Glomerular endothelial cell (primary cell): ENCODE measurements at regions not wholly inside any gene's neighbourhood (a gene's known extent, or its start where the extent isn't known, plus 50 kb on each side); places are given as distances from the start of the nearest gene placed in this dataset.

Experiments used
- DNase-seq: peaks from one replicate; pipeline ENCODE4 v3.0.0-alpha.2; 2011; ENCODE audit warnings: low read depth, low spot score; ENCODE audit errors: extremely low read depth

DNA sequence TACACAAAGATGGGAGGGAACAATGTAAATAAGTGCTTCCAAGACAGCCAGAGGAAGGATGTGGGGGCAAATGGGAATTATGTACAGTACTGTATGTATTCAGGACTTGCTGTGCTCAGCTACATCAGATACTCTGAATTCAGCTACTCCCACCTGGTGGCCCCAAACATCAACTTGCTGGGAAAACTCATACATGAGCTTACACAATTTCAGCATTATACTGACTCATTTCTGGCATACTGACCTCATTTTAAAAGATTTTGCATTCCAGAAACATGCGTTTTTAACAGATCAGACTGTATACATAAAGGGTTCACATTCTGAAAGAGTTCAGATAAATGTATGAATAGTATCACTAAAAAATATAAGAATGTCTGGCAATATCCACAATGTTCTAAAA lies 59.7 kb downstream of the GPX5 start:
- no peak for DNase-seq

DNA sequence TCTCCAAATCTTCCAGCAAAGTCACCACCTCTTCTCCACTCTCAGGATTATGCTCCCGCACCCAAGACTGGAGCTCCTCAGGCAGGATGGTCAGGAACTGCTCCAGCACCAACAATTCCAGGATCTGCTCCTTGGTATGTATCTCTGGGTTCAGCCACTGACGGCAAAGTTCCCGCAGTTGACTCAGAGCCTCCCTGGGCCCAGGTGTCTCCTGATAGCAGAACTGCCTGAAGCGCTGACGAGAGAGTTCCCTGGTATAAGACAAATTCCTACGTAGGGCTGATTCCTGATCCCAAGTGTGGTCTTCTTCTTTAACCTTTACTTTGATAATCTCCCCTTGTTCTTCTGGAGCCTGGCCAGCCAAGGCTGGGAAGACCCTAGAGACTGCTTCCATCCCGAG lies 60.6 kb downstream of the GPX5 start:
- DNase-seq = no peak

DNA sequence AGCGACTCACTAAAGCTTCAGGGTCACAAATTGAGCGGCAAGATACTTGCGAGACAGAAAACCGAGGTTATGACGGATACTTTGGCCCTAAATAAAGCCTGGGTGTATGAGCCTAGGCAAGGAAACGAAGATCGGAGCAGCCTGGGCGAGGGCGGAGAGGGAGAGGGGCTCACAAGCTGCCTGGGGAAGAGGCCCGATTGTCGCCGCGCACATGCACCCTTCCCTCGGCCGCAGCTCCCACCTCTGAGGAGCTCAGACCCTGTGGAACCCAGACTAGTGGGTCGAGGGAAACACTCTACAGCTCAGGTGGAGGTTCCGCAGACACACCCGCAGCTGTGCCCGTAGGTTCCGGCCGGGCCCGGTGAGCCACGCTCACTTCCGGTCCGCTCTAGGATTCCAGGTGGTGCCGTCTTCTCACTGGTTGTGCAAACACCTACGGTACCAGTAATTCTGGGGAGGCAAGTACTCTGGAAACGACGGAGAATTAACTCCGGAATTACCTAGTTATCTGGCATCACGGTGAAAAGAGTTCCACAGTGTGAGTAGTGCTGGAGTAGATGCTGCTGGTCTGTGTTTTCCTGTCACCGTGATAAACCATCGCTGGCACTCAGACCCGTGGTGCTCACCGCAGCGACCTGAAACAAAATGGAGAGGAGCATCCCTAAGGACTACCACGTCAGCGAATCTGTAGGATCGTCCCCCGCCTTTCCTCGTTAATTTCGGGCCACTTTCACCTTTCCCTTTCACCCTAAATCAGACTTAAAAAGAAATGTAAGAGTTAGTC lies 61.5 kb downstream of the GPX5 start:
- DNase-seq = no peak

DNA sequence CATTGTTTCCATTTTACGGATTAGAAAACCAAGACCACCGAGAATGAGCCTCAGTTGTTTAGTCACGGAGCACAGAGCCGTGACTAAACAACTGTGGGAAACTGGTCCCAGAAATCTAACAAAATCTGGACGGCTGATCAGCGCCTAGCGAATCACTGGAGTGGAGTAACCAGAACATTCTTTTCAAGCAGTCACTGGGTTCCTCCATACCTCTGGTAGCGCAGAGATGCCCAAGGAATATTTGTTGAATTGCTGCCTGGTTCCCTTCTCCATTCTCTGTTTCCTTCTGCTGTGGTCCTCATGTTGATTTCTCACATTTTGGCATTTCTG lies 62.0 kb downstream of the GPX5 start:
- DNase-seq = no peak

DNA sequence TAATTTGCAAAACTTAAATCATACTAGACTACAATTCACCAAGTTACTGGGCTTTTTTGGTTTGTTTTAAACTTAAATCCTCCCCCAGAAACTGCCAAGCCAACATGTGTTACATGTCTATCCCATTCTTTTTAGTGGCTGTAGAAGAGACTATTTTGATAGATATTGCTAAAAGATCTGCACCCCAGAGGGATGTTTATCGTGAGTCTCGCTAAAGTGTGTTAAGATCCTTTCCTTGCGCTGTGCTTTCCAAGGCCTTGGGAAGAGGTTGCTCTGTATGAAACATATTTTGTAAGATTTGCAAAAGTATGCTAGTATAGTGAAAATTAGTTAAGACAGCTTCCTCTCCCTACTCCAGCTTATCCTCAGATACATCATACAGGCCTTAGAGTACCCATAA lies 63.0 kb downstream of the GPX5 start:
- DNase-seq = no peak

DNA sequence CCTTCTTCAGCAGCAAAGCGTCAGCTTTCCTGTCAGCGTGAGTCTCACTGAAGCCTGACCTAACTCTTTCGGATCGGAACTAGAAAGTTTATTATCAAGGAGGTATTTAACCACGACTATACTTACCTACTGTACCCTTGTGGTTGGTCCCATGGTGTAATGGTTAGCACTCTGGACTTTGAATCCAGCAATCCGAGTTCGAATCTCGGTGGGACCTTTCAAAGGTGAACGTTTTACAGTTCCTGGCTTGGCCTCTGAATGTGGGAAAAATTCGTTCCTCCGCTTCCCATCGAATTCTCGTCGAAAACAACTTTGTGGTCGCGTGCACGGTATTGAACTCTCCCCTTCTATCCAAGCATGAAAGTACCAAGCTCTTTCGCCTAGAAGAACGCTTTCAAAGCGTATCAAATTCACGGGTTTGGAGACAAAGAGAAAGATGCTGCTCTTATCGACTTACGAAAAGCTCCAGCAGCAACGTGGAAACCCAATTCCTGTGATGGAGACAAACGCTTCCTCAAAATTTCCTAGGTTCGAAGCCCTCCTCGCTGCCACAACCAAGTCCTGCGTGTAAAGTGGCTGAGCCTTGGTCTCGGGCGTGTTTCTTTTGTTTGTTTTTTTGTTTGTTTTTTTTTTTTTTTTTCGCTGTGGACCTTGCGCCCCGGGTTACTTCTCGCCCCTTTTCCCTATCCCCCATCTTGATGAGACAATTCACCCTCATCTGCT lies 63.7 kb downstream of the GPX5 start:
- DNase-seq = peak; percentile 78

DNA sequence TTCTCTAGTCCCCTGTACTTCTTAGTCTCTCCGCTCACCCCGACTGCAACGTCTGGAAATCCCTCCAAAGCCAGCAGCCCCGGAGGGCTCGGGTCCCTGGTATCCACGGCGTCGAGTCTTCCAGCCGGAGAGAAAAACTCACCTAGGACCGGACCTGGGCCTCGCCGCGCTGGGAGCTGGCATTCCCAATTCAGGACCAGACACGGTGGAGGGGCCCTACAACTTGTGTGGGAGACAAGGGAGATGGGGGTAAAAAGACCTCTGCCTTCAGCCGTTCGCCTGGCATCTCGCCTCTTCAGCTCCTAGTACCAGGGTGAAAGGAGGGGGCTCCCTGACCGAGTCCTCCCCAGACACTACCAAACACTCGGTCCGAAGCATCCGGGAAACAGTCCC lies 64.3 kb downstream of the GPX5 start:
- DNase-seq = no peak

DNA sequence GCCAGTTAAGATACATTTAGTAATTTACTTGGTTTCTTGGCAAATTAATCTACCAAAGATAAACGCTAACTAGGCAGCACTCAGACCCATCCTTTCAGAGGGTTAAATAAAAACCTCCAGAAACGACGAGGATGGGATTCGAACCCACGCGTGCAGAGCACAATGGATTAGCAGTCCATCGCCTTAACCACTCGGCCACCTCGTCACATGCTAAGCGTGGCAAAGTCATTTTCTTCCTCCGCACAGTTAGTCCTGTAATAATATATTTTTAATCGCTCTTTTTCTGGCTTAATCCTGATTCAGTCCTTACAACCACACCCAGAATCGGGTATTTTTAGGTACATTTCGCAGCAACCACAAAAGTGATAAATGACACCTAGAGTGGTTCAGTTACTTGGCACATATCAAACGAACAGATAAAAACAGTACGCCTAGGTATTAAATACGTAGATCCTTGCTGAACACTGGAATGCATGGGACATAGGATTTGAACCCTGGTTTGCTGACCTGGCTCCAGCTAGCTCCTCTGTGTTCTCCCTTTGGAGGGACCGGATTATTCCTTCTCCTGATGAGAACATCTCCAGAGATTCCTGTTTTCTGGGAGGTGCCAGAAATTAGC lies 71.6 kb downstream of the GPX5 start:
- DNase-seq = peak; percentile 44

DNA sequence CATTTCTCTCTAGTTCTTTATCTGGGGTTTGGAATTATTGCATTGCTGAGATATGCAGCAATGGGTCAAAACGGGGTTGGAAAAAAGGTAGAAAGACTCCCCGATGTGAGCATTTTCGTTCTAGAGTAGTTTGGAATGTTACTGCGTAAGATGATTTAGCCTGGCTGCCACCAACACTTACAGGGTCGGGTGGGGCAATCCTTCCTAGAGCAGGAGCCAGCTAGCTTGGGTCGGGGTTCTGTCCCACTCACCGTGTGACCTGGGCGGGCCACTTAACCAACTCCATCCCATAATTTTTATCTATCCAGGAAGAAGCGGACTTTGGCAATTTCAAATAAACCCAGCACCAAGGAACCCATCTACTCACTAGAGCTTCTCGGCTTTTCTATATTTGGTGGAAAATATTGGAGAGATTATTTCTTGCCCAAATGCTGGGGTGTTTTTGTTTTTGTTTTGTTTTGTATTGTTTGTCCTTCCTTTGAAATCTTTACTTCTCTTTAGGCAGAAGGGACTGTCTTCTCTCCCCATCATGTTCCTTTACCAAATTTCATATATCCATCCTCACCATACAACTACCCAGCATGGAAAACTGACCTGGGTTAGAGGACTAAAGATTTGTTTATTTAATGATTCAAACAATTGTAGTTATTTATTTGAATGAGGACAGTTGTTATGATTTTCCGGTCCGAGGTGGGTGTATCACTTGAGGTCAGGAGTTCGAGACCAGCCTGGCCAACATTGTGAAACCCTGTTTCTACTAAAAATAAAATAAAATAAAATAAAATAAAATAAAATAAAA lies 72.4 kb downstream of the GPX5 start:
- DNase-seq = no peak

DNA sequence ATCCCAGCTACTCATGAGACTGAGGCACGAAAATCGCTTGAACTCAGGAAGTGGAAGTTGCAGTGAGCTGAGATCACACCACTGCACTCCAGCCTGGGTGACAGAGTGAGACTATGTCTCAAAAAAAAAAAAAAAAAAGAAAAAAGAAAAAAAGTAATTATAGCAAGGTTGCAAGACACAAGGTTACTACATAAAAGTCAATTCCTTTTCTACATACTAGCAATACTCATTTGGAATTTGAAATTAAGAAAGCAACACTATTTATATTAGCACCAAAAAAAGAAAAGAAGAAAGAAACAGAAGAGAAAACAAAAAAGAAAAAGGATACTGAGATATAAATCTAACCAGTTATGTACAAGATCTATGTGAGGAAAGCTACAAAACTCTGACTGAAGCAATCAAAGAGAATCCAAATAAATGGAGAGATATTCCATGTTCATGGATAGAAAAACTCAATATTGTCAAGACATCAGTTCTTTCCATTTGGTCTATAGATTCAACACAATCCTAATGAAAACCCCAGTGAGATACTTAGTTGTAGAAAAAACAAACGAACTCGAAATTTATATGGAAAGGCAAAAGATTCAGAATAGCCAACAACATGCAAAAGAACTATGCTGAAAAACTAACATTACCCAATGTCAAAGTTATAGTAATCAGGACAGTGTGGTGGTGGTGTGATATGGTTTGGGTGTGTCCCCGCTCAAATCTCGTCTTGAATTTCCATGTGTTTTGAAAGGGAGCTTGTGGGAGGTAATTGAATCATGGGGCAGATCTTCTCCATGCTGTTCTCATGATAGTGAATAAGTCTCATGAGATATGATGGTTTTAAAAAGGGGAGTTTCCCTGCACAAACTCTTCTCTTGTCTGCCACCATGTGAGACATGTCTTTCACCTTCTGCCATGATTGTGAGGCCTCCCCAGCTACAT lies 73.3 kb downstream of the GPX5 start:
- DNase-seq = no peak

DNA sequence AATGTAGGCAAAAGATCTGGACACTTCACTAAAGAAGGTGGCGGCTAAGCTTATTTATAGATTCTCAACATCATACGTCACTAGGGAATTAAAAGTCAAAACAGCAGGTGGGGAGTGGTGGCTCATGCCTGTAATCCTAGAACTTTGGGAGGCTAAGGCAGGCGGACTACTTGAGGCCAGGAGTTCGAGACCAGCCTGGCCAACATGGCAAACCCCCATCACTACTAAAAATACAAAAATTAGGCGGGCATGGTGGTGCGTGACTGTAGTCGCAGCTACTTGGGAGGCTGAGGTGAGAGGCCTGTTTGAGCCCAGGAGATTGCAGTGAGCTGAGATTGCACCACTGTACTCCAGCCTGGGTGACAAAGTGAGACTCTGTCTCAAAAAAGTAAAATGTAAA lies 74.6 kb downstream of the GPX5 start:
- no peak for DNase-seq

DNA sequence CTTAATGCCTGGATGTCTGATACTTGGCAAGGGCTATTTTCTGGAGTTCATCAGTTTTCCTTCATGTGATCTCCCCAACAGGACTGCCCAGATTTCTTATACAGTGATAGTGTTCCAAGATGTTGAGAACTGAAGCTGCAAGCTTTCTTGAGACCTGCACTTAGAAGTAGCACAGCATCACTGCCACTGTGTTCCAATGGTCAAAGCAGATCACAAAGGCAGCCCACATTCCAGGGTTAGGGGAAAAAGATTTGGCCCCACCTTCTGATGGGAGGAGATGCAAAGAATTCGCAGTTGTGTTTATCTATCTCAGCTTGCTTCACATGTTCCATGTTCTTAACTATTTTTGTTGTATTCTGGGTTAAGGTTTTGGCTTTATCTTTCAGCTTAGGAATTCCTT lies 78.2 kb downstream of the GPX5 start:
- DNase-seq = no peak

DNA sequence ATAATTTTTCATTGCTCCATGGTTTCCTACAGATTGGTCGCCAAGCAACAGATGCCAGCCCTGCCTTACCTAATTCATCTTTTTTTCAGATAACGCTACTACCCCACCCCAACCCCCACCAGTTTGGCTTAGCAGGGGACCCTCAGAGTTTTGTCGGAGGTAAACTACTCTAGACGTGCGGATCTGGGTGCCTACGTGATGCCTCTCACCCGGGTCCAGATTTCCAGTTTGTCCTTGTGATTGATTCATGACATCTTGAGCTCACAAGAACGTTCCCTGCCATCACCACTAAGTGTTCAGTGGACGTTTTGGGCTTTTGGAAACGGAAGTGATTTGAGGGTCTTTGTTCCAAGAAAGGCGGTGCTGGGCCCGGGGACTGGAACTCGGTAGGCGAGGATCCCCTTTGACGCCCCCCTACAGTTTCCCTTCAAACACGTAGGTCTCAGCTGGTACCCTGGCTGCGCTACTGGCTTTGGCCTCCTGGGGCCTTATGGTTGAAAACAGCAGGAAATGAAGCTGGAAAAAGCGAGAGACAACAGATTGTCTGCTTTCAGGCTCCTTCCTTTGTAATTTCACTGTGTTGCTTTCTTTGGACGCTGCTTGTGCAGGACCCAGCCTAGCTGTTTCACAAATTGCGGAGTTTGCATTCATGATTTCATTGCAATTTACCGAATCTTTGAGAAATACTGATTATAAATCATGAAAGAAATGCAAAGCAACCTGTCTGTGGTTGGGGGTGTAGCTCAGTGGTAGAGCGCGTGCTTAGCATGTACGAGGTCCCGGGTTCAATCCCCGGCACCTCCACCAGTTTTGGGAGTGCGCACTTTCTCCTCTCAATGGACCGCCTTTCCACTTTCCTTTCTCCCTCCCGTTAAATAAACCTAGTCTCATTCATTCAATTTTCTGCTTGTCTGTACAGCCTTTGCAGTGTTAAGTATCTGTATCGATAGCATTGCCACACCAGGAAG lies 81.0 kb downstream of the GPX5 start:
- DNase-seq = peak; percentile 31

DNA sequence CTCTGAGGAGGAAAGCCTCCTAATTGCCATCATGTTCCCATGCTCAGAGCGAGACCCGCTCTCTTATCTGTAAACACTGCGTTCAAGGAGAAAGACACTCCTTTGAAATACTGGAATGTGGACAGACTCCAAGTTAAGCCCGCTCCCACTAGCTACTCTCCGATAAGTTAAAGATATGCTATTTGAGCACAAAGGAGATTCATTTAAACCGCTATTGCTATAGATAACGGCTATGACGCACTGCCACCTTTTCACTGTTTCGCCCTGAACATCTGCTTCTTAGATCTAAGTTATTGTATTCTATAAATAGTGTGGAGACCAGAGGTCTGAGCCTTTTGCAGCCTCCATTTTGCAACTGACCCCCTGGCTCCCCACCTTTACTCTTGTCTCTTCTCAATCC lies 82.3 kb downstream of the GPX5 start:
- no peak for DNase-seq

DNA sequence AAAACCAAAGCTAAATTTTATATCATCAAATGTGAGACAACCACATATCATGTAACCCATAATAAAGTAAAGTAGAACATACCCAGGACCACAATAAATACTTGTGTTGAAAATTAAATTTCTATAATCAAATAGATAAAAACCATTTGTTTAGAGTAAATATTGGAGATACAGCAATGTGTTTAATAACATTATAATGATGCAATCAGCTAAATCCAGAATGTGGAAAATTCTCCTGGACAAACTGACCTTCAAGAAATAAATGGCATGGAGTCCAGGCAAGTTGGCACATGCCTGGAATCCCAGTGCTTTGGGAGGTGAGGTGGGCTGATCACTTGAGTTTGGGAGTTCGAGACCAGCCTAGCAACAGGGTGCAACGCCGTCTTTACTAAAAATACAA lies 84.0 kb downstream of the GPX5 start:
- no peak for DNase-seq

DNA sequence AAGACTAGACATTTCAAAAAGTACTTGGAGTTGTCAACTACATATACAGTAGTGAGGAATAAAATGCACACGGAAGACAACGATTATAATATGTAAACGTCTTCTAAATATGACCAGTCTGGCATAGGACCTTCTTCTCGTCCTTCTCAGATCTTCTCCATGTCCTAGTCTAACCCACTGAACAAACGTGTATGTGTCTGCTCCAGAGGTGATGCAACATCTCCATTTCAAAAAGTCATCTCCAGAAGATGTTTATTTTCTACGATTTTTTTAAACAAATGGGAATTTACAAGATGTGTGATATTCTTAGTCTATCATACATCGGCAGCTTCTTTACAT lies 89.9 kb downstream of the GPX5 start:
- DNase-seq = no peak

DNA sequence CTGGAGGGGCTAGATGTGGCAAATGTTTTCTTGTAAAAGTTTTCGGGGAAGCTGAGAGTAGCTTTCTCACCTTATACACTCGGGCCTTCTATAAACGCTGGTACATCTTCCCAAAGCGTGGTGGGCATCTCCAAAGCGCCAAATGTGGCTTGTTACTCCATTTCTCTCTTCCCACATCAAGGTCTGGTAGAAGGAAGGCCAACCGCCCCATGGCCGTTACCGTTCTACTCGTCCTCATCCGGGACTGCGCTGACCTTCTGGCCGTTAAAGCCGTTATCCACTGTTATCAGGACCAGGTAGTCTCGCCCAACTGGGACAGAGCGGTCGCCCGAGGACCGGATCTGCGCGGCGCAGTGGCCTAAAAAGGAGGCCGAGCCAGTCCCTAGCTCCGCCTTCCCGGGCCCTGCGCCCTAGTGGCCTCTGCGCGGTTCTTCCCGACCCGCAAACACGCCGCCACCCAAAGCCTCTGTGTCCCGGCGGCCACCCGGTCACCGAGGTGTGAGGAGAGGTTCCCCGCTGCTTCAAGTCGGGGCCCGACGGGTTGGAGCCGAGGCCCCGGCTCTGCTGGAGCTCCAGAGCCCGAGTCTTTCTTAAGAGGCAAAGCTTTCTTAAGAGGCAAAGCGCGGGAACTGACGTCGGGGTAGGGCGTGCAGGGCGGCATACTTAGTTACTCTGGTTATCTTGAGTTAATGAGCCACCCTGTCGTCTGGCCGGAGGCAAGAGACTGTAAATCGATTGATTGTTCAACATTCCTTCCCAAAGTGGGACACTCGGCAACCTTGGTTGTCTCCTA lies 90.5 kb downstream of the GPX5 start:
- DNase-seq = no peak

DNA sequence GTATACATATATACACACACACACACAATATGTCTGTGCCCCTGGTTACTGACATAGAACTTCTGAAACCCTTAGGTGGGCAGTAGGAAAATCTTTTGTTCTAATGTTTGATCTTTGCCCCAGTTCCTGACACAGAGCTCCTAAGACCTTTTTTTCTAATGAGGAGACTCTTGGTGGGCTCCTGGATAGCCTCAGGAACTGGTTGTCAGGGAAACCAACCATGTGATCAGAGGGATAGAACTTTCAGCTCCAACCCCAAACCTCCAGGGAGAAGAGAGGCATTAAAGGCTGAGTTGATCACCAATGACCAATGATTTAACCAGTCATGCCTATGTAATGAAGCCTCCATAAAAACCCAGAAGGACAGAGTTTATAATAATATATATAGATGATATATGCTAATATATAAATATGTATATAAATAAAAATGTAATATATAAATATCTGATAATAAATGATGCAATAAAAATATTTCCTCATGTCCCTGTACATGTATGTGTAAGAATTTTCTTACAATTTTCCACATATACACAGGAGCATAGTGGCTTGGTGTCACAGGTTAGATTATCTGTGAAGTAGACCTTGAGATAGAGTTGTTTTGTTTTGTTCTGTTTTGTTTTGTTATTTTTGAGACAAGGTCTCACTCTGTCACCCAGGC lies 93.3 kb downstream of the GPX5 start:
- DNase-seq = no peak
